Endothelial cell of umbilical vein (primary cell): ENCODE measurements at regions not wholly inside any gene's neighbourhood (a gene's known extent, or its start where the extent isn't known, plus 50 kb on each side); places are given as distances from the start of the nearest gene placed in this dataset.

Source experiments
- BruUV-seq: library from RNA; stranded (reverse); fragments of 400-500 nt; replicated peaks from 2 replicates; lab custom pipeline; 2021; lab: Mats Ljungman, UMichigan
- CTCF ChIA-PET: fragments of 300-600, 350-600 bp; sonication (Branson Sonifier 250); formaldehyde crosslinking; loops from one replicate; lab custom pipeline; 2021; ENCODE audit warnings: antibody characterized with exemption, inconsistent platforms; lab: Charles Lee
- POLR2A ChIA-PET: fragments of 300-600, 350-600 bp; sonication (Branson Sonifier 250); formaldehyde crosslinking; loops from one replicate; lab custom pipeline; 2021; ENCODE audit warnings: antibody characterized with exemption, inconsistent platforms; lab: Charles Lee
- DNase-seq: peaks from one replicate; pipeline ENCODE4 v3.0.0-alpha.2; 2011; ENCODE audit warnings: low read depth, low spot score
- FAIRE-seq: peaks from 2 replicates; lab custom pipeline; 2011; peaks lifted over from hg19 to GRCh38; lab: Jason Lieb, UNC
- H2AFZ ChIP-seq: 2 replicates; pipeline ENCODE4 v1.6.0; 2012; ENCODE audit warnings: low read depth, low read length, control low read depth, inconsistent platforms
- H3K27ac ChIP-seq: 2 replicates; pipeline ENCODE4 v1.5.1; 2011; ENCODE audit warnings: low read depth, mild to moderate bottlenecking, control low read depth, low read length, moderate library complexity; ENCODE audit not compliant: insufficient read depth
- H3K27me3 ChIP-seq, 2 experiments: 2 replicates each; pipeline versions ENCODE4 v1.6.0 to v1.6.1; 2011; ENCODE audit warnings: low read length in 2 of 2, mixed read lengths in 1 of 2; ENCODE audit not compliant: control insufficient read depth in 2 of 2, insufficient read depth in 2 of 2
- H3K36me3 ChIP-seq, 2 experiments: 2 replicates in 1 of 2; 3 replicates in 1 of 2; pipeline ENCODE4 v1.5.1; 2011; ENCODE audit warnings: low read length in 2 of 2, mild to moderate bottlenecking in 1 of 2, moderate library complexity in 1 of 2; ENCODE audit not compliant: control insufficient read depth in 2 of 2, insufficient read depth in 2 of 2; ENCODE audit errors: extremely low read depth in 1 of 2
- H3K4me1 ChIP-seq: 3 replicates; pipeline ENCODE4 v1.5.1; 2011; ENCODE audit warnings: mild to moderate bottlenecking, low read length; ENCODE audit not compliant: control insufficient read depth, insufficient read depth; ENCODE audit errors: extremely low read depth
- H3K4me2 ChIP-seq: 2 replicates; pipeline ENCODE4 v1.6.1; 2011; ENCODE audit warnings: low read length, control low read depth, mixed read lengths; ENCODE audit not compliant: insufficient read depth
- H3K4me3 ChIP-seq, 3 experiments: fragments of 200-600 bp in 1 of 3; sonication (generic), shearing (Covaris generic) in 1 of 3; replicated peaks in 1 of 3; 2 replicates each; pipeline ENCODE4 v1.5.1; 2011 to 2016; ENCODE audit warnings: control low read depth in 3 of 3, low read length in 3 of 3, mild to moderate bottlenecking in 2 of 3, inconsistent platforms in 1 of 3, low read depth in 1 of 3, moderate library complexity in 1 of 3; ENCODE audit not compliant: insufficient read depth in 1 of 3
- H3K79me2 ChIP-seq: 2 replicates; pipeline ENCODE4 v1.6.0; 2012; ENCODE audit warnings: low read length, inconsistent platforms; ENCODE audit not compliant: control insufficient read depth, insufficient read depth
- H3K9ac ChIP-seq: replicated peaks from 2 replicates; pipeline ENCODE3; 2011; ENCODE audit warnings: low read length, control low read depth; ENCODE audit not compliant: insufficient read depth; ENCODE audit errors: extremely low read depth
- H3K9me1 ChIP-seq: replicated peaks from 3 replicates; pipeline ENCODE4 v1.6.0; 2011; ENCODE audit warnings: mild to moderate bottlenecking, low read length; ENCODE audit not compliant: control insufficient read depth, insufficient read depth; ENCODE audit errors: extremely low read depth
- H3K9me3 ChIP-seq: replicated peaks from 2 replicates; pipeline ENCODE4 v1.5.1; 2012; ENCODE audit warnings: low read length, inconsistent platforms; ENCODE audit not compliant: control insufficient read depth, insufficient read depth
- H4K20me1 ChIP-seq: replicated peaks from 2 replicates; pipeline ENCODE3; 2011; ENCODE audit warnings: mild to moderate bottlenecking, low read length; ENCODE audit not compliant: control insufficient read depth, insufficient read depth; ENCODE audit errors: extremely low read depth
- EZH2 ChIP-seq: IDR thresholded peaks from 2 replicates; pipeline ENCODE4 v1.6.1; 2012; ENCODE audit warnings: borderline replicate concordance, low read depth, mild to moderate bottlenecking, moderate library complexity, low read length, inconsistent platforms; ENCODE audit not compliant: severe bottlenecking
- FOS ChIP-seq: IDR thresholded peaks from 2 replicates; pipeline ENCODE4 v1.6.1; 2011; ENCODE audit warnings: mild to moderate bottlenecking, low read length, moderate library complexity, borderline replicate concordance; ENCODE audit not compliant: insufficient read depth
- GATA2 ChIP-seq: IDR thresholded peaks from 2 replicates; pipeline ENCODE4 v1.7.0; 2011; ENCODE audit warnings: low read depth, mild to moderate bottlenecking, moderate library complexity, mixed read lengths, low read length; ENCODE audit not compliant: insufficient read length, insufficient read depth
- JUN ChIP-seq: IDR thresholded peaks from 2 replicates; pipeline ENCODE4 v1.6.1; 2011; ENCODE audit warnings: borderline replicate concordance, low read depth; ENCODE audit not compliant: insufficient read length, insufficient read depth
- MYC ChIP-seq: IDR thresholded peaks from one replicate; pipeline ENCODE4 v1.6.1; 2011; ENCODE audit warnings: mild to moderate bottlenecking, low read depth, low read length
- POLR2A ChIP-seq: IDR thresholded peaks from 2 replicates; pipeline ENCODE4 v1.6.1; 2012; ENCODE audit warnings: low read depth, mild to moderate bottlenecking, control low read depth, low read length
- POLR2AphosphoS5 ChIP-seq: IDR thresholded peaks from 2 replicates; pipeline ENCODE4 v1.6.1; 2012; ENCODE audit warnings: low read depth, mild to moderate bottlenecking, control low read depth, low read length, moderate library complexity; ENCODE audit not compliant: insufficient read depth
- dilution Hi-C: fragments of 300-500 bp; cut with MboI; formaldehyde crosslinking; loops from one replicate; pipeline ENCODE4 v1.15.0; 2019; ENCODE audit warnings: low sequenced_read_pairs; ENCODE audit not compliant: extremely low pct_ligation_motif_present
- intact Hi-C: fragments of 100-400 bp; cut with micrococcal nuclease; formaldehyde crosslinking; loops from one replicate; pipeline ENCODE4 v1.10.0; 2022
- TF ChIP-seq, protein P1 (sequence below), 2 donors: IDR thresholded peaks; 1 replicate in 1 of 2; 2 replicates in 1 of 2; pipeline ENCODE4 v1.5.1; 2011; ENCODE audit warnings: low read length in 2 of 2, mild to moderate bottlenecking in 2 of 2, moderate library complexity in 2 of 2, control low read depth in 1 of 2, inconsistent platforms in 1 of 2, low read depth in 1 of 2; ENCODE audit not compliant: insufficient read depth in 1 of 2; ENCODE audit errors: extremely low read depth in 1 of 2
- TF ChIP-seq, protein P2 (sequence below): IDR thresholded peaks from 2 replicates; pipeline ENCODE4 v1.6.1; 2011; ENCODE audit not compliant: insufficient read depth, insufficient read length

DNA sequence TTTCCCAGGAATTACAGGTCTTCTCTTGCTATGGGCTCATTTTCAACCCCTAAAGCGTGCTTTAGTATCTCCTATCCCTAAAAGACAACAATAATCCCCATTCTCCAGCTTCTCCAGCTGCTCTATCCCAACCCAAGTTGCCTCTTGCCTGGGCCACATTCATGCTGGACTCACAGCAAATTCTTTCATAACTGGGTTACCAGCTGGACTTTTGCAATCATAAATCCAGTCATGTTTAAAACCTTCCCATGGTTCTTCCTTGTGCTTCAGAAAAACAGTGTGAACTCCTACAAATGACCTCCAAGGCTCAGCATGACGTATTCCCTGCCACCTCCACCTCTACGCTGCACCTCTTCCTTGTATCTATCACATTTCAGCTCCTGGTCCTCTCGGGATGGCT, 346.9 kb downstream of the GADD45G start:
- no peak for FAIRE-seq
- no peak for DNase-seq
- Histone ChIP-seq H3K36me3 (no peaks in the 10 kb centered on the region), H3K79me2 (no peaks in the 10 kb centered on the region), H3K4me2 (no peak overlapping the region), H3K9ac (no peak overlapping the region), H3K4me1 (no peaks in the 10 kb centered on the region), H3K4me3 (no peak overlapping the region), H3K27me3 (no peaks in the 10 kb centered on the region), H3K27ac (no peak overlapping the region), H3K9me1 (no peaks in the 10 kb centered on the region), H4K20me1 (no peaks in the 10 kb centered on the region), H2AFZ (no peak overlapping the region), H3K9me3 (no peaks in the 10 kb centered on the region)
- no TSS peak for BruUV-seq
- POLR2A ChIA-PET: no interaction called here
- dilution Hi-C loops (no loop called here), intact Hi-C loops (no loop called here)
- CTCF ChIA-PET: no interaction called here
- TF ChIP-seq FOS: no peak
- TF ChIP-seq EZH2: no peak
- TF ChIP-seq POLR2AphosphoS5: no peak
- no peak for TF ChIP-seq MYC
- TF ChIP-seq GATA2: no peak
- no peak for TF ChIP-seq POLR2A

DNA sequence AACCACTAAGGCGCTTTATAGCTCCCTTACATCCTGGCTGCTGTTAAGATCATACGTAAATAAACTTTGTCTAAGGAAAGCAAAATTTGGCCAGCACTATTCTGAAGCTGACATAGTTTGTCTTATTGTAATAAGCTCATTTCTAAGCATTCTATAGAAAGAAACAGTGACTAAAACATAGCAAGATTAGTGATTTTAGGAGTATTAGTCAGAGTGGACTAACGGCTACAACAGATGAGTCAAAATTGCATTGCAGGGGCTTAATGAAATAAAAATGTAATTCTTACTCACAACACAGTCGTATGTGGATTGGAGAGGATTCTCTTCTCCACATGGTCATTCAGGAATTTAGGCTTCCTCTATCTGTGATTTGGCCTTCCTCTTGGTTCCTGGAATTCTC, 347.6 kb downstream of the GADD45G start:
- dilution Hi-C loops: no loop called here
- CTCF ChIA-PET: no interaction called here

More for the DNA sequence above, 347.6 kb downstream of the GADD45G start:
- Histone ChIP-seq H3K4me3 (no peak overlapping the region), H3K27ac (no peak overlapping the region), H4K20me1 (no peaks in the 10 kb centered on the region), H3K9ac (no peak overlapping the region), H3K36me3 (no peaks in the 10 kb centered on the region), H3K9me1 (no peaks in the 10 kb centered on the region), H3K4me1 (no peaks in the 10 kb centered on the region), H2AFZ (no peak overlapping the region), H3K9me3 (no peaks in the 10 kb centered on the region), H3K79me2 (no peaks in the 10 kb centered on the region), H3K4me2 (no peak overlapping the region), H3K27me3 (no peaks in the 10 kb centered on the region)
- intact Hi-C loops: no loop called here
- BruUV-seq: no TSS peak
- FAIRE-seq (no peak), DNase-seq (no peak)
- no peak for TF ChIP-seq FOS
- TF ChIP-seq, protein P1, sequence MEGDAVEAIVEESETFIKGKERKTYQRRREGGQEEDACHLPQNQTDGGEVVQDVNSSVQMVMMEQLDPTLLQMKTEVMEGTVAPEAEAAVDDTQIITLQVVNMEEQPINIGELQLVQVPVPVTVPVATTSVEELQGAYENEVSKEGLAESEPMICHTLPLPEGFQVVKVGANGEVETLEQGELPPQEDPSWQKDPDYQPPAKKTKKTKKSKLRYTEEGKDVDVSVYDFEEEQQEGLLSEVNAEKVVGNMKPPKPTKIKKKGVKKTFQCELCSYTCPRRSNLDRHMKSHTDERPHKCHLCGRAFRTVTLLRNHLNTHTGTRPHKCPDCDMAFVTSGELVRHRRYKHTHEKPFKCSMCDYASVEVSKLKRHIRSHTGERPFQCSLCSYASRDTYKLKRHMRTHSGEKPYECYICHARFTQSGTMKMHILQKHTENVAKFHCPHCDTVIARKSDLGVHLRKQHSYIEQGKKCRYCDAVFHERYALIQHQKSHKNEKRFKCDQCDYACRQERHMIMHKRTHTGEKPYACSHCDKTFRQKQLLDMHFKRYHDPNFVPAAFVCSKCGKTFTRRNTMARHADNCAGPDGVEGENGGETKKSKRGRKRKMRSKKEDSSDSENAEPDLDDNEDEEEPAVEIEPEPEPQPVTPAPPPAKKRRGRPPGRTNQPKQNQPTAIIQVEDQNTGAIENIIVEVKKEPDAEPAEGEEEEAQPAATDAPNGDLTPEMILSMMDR (IDR thresholded peaks at IDR 0.05; ENCODE audit: extremely low read depth in 1 of 2, insufficient read depth in 1 of 2, low read depth in 1 of 2, low read length in 2 of 2): no peak
- no peak for TF ChIP-seq JUN
- TF ChIP-seq, protein P2, sequence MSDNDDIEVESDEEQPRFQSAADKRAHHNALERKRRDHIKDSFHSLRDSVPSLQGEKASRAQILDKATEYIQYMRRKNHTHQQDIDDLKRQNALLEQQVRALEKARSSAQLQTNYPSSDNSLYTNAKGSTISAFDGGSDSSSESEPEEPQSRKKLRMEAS: no peak
- no peak for TF ChIP-seq GATA2
- TF ChIP-seq EZH2: no peak
- no peak for TF ChIP-seq POLR2A
- no peak for TF ChIP-seq POLR2AphosphoS5
- TF ChIP-seq MYC: no peak
- POLR2A ChIA-PET: no interaction called here
